ENCODE measurements at regions not wholly inside any gene's neighbourhood (a gene's known extent, or its start where the extent isn't known, plus 50 kb on each side); places are given as distances from the start of the nearest gene placed in this dataset.

DNA sequence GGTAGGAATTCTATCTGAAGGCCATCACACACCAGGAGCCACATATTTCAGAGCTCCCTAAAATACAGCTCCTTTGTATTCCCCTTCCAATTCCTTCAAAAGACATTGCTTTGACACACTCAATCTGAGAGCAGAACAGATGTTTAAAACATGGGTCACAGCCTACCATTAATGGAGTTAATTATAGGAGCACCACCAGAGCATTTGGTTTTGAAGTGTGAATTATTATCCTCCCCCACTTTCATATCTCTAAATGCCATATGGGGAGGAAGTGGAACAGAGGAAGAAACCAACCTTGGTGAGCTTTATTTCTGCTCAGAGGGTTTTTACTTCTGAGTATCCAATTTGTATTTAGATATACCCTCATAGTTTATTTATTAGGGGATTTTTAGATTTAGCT is 50.7 kb upstream of the TNFRSF21 start:
- no peak overlapping the region for H3K27ac ChIP-seq
- TF ChIP-seq, protein P1, sequence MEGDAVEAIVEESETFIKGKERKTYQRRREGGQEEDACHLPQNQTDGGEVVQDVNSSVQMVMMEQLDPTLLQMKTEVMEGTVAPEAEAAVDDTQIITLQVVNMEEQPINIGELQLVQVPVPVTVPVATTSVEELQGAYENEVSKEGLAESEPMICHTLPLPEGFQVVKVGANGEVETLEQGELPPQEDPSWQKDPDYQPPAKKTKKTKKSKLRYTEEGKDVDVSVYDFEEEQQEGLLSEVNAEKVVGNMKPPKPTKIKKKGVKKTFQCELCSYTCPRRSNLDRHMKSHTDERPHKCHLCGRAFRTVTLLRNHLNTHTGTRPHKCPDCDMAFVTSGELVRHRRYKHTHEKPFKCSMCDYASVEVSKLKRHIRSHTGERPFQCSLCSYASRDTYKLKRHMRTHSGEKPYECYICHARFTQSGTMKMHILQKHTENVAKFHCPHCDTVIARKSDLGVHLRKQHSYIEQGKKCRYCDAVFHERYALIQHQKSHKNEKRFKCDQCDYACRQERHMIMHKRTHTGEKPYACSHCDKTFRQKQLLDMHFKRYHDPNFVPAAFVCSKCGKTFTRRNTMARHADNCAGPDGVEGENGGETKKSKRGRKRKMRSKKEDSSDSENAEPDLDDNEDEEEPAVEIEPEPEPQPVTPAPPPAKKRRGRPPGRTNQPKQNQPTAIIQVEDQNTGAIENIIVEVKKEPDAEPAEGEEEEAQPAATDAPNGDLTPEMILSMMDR (IDR thresholded peaks at IDR 0.05) = no peak
- H3K9me3 ChIP-seq = no peaks in the 10 kb centered on the region
- H3K9ac ChIP-seq (ENCODE audit: low read depth in 2 of 2, low read length in 2 of 2) = no peak overlapping the region
- intact Hi-C loops (cut with DNase I) = no loop called here
- no peaks in the 10 kb centered on the region for H3K4me1 ChIP-seq
- DNase-seq = no peak
- no peaks in the 10 kb centered on the region for H3K36me3 ChIP-seq
- no peaks in the 10 kb centered on the region for H3K27me3 ChIP-seq
- no peak overlapping the region for H3K4me3 ChIP-seq

DNA sequence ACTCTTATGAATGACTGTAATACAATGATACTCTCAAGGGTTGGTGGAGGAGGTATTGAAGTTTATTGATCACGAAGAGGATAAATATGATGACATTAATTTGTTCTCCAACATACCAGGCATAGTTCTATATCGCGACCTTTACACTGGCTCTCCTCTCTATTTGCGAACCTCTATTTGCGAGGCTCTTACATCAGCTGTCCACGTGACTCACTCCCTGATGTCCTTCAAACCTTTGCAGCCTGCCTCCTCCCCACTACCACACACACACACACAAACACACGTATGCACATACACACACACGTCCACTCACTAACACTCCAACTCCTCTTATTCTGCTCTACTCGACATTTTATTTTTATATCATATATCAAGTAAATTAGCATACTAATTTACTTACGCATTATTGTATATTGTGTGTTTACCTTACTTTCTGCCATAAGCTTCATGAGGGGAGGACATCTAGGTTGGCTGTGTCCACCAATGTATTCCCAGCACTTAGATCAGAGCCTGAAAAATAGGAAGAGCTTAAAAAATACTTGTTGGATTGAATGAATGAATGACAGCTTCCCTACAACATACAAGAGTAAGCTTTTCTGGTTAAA is 53.3 kb upstream of the TNFRSF21 start:
- no peak for DNase-seq
- no peaks in the 10 kb centered on the region for H3K36me3 ChIP-seq

DNA sequence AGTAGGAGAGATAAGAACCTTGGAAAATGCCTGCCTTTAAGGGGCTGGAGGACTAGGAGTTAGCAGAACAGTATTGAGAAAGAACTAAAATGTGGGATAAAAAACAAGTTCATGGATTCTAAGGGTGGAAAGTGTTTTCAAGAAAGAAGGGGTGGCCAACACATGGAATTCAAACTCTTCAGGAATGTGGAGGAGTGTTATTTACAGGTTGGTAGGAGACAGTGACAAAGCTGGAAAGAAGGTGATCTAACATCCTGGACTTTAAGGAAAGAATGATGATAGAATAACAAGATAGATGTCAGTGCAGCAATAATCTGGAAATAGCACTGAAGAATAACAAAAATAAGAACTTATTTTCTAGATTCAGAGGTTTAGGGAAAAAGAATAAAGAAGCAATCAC is 54.0 kb upstream of the TNFRSF21 start:
- Histone ChIP-seq H3K9ac (ENCODE audit: low read depth in 2 of 2, low read length in 2 of 2) (no peak overlapping the region), H3K9me3 (no peaks in the 10 kb centered on the region), H3K27me3 (no peaks in the 10 kb centered on the region), H3K4me3 (no peak overlapping the region), H3K27ac (no peak overlapping the region), H3K36me3 (no peaks in the 10 kb centered on the region), H3K4me1 (no peaks in the 10 kb centered on the region)
- intact Hi-C loops (cut with DNase I) = no loop called here
- DNase-seq = no peak
- TF ChIP-seq, protein P1 (IDR thresholded peaks at IDR 0.05) = no peak

More for the DNA sequence above, 53.3 kb upstream of the TNFRSF21 start:
- H3K4me1 ChIP-seq = no peaks in the 10 kb centered on the region
- TF ChIP-seq, protein P1 (IDR thresholded peaks at IDR 0.05) = no peak
- H3K4me3 ChIP-seq = no peak overlapping the region
- H3K9ac ChIP-seq (ENCODE audit: low read depth in 2 of 2, low read length in 2 of 2) = no peak overlapping the region
- intact Hi-C loops (cut with DNase I) = no loop called here
- no peak overlapping the region for H3K27ac ChIP-seq
- H3K9me3 ChIP-seq = no peaks in the 10 kb centered on the region
- H3K27me3 ChIP-seq = no peaks in the 10 kb centered on the region

DNA sequence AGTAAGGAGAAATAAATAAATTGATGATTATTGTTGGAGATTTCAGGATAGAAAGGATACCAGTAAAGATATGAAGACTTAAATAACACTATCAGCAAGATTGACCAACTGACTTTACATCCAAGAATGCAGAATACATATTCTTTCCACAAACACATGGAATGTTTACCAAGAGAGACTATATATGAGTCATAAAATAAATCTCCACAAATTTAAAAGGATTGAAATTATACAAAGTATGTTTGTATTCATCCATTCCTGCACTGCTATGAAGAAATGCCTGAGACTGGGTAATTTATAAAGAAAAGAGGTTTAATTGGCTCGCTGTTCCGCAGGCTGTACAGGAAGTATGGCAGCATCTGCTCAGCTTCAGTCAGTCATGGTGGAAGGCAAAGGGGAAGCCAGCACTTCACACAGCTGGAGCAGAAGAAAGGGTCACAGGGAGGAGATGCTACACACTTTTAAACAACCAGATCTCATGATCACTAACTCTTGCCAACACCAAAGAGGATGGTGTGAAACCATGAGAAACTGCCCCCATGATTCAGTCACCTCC is 56.7 kb upstream of the TNFRSF21 start:
- Histone ChIP-seq H3K9ac (ENCODE audit: low read depth in 2 of 2, low read length in 2 of 2) (no peak overlapping the region), H3K4me1 (no peaks in the 10 kb centered on the region), H3K9me3 (no peaks in the 10 kb centered on the region), H3K27me3 (no peaks in the 10 kb centered on the region), H3K27ac (no peak overlapping the region), H3K4me3 (no peak overlapping the region), H3K36me3 (no peaks in the 10 kb centered on the region)
- DNase-seq = no peak
- intact Hi-C loops (cut with DNase I) = no loop called here
- TF ChIP-seq, protein P1 (IDR thresholded peaks at IDR 0.05) = no peak

DNA sequence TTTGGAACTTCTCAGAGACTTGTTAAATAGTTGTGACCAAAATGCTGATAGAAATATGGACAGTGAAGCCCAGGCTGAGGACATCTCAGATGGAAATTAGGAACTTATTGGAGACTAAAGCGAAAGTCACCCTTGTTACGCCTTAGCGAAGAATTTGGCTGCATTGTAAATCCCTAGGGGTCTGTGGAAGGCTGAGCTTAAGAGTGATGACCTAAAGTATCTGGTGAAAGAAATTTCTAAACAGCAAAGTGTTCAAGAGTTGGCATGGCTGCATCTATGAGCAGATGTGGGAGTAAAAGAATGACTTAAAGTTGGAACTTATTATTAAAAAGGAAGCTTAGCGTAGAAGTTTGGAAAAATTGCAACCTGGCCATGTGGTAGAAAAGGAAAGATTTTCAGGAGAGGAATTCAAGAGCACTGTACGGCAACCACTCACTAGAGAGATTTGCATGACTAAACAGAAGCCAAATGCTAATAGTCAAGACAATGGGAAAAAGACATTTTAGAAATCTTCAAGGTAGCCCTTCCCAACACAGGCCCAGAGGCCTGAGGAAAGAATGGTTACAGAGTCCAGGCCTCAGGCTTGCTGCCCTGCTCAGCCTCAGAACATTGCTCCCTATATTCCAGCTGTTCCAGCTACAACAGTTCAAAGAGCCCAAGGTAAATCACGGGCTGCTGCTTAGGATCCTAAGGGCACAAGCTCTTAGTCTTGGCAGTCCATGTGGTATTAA is 61.6 kb upstream of the TNFRSF21 start:
- TF ChIP-seq, protein P1 (IDR thresholded peaks at IDR 0.05) = no peak
- intact Hi-C loops (cut with DNase I) = no loop called here

More for the DNA sequence above, 61.6 kb upstream of the TNFRSF21 start:
- no peak for DNase-seq
- Histone ChIP-seq H3K27me3 (no peaks in the 10 kb centered on the region), H3K4me1 (no peaks in the 10 kb centered on the region), H3K36me3 (no peaks in the 10 kb centered on the region), H3K27ac (no peak overlapping the region), H3K9me3 (no peaks in the 10 kb centered on the region), H3K4me3 (no peak overlapping the region), H3K9ac (ENCODE audit: low read depth in 2 of 2, low read length in 2 of 2) (no peak overlapping the region)
